Right cardiac atrium (tissue), 5 donors: ENCODE measurements at regions not wholly inside any gene's neighbourhood (a gene's known extent, or its start where the extent isn't known, plus 50 kb on each side); places are given as distances from the start of the nearest gene placed in this dataset.

ENCODE experiments used
- ATAC-seq, 2 donors: fragments of 200-7000 bp; cut with Tn5 transposase; one replicate each; pipeline versions ENCODE4 v1.8.0 to v1.9.1; 2020; ENCODE audit warnings: moderate library complexity in 2 of 2, mild to moderate bottlenecking in 1 of 2
- DNase-seq, 3 donors: peaks; one replicate each; pipeline ENCODE4 v3.0.0-alpha.2; 2020
- H3K27ac ChIP-seq: one replicate; pipeline ENCODE4 v1.5.1; 2013; ENCODE audit warnings: mild to moderate bottlenecking, low read length, control low read depth, moderate library complexity
- H3K27me3 ChIP-seq: one replicate; pipeline ENCODE4 v1.6.1; 2013; ENCODE audit not compliant: control insufficient read depth, insufficient read depth
- H3K4me1 ChIP-seq: one replicate; pipeline ENCODE4 v1.6.1; 2013; ENCODE audit warnings: low read length; ENCODE audit not compliant: control insufficient read depth, insufficient read depth
- H3K4me3 ChIP-seq: one replicate; pipeline ENCODE4 v1.5.1; 2013; ENCODE audit warnings: low read length, control low read depth
- H3K9me3 ChIP-seq: one replicate; pipeline ENCODE4 v1.6.1; 2013; ENCODE audit warnings: low read length; ENCODE audit not compliant: control insufficient read depth
- WGBS: extraction: QIAGEN DNeasy Blood & Tissue Kit; methylation state at CpG from one replicate; pipeline ENCODE4 v1.1.7; 2013; 5-methylcytosine and 5-hydroxymethylcytosine counted together
- intact Hi-C, 4 donors: fragments of 100-400 bp; cut with DNase I; formaldehyde crosslinking; loops; one replicate each; pipeline versions ENCODE4 v1.11.0 to v1.14.0; 2022 to 2023
- donor health status: healthy with polysubstance abuse.
- donor health status: DM: no; HTN: yes; CAD: no.
- donor health status: DM: no; HTN: no; CAD: no.
- donor health status: DM: no; HTN: yes; CAD: no; lungs with severe emphysema.
- donor health status: DM: yes; HTN: yes; CAD: no.

- Histone ChIP-seq H3K27me3 (no peaks in the 10 kb centered on the region), H3K9me3 (no peaks in the 10 kb centered on the region), H3K4me1 (no peaks in the 10 kb centered on the region), H3K27ac (no peak overlapping the region), H3K4me3 (no peak overlapping the region)
- DNase-seq: no peak
- 87% methylated on average over 2 of the region's 2 CpGs for WGBS
- intact Hi-C loops: no loop called here
- ATAC-seq: no peak
These were observed 226.9 kb upstream of the TMPRSS15 start for GRCh38 chr21:18630446-18630845.

GRCh38 chr21:18636897-18637296, 233.3 kb upstream of the TMPRSS15 start:
- H3K27me3 ChIP-seq: no peaks in the 10 kb centered on the region
- no peak for ATAC-seq
- H3K9me3 ChIP-seq: no peaks in the 10 kb centered on the region
- H3K4me3 ChIP-seq: no peak overlapping the region
- intact Hi-C loops: no loop called here
- DNase-seq: no peak
- H3K27ac ChIP-seq: no peak overlapping the region
- H3K4me1 ChIP-seq: no peaks in the 10 kb centered on the region
- WGBS: 92% methylated on average over 2 of the region's 2 CpGs

DNA sequence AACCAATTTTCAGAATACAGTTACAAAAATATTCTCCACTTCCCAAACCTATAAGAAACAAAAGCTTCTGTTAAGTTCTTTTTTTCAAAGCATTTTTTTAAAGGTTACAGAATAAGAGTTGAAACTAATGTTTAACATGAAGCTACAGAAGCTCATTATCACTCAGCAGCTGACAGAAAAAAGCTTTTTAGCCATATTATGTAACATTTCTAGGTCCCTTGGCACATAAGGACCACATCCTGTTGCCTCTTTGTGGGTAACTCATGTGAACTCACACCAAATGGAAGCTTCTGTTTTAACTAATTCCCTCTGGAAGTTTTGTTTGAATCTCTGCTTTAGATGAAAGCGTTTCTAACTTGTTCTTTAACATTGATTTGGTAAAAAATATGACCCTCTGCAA, 242.5 kb upstream of the TMPRSS15 start:
- Histone ChIP-seq H3K27ac (no peak overlapping the region), H3K4me1 (no peaks in the 10 kb centered on the region), H3K4me3 (no peak overlapping the region), H3K9me3 (no peaks in the 10 kb centered on the region), H3K27me3 (no peaks in the 10 kb centered on the region)
- 30% methylated on average over 1 of the region's 1 CpG for WGBS
- DNase-seq (no peak), ATAC-seq (no peak)
- intact Hi-C loops: no loop called here

GRCh38 chr21:18655931-18656330, 252.3 kb upstream of the TMPRSS15 start:
- H3K4me3 ChIP-seq: no peak overlapping the region
- no peaks in the 10 kb centered on the region for H3K9me3 ChIP-seq
- 70% methylated on average over 3 of the region's 3 CpGs for WGBS
- DNase-seq (no peak), ATAC-seq (no peak)
- no peaks in the 10 kb centered on the region for H3K27me3 ChIP-seq
- no peak overlapping the region for H3K27ac ChIP-seq
- no peaks in the 10 kb centered on the region for H3K4me1 ChIP-seq
- intact Hi-C loops: no loop called here

- H3K9me3 ChIP-seq: no peaks in the 10 kb centered on the region
- no peaks in the 10 kb centered on the region for H3K27me3 ChIP-seq
- DNase-seq: no peak
- intact Hi-C loops: no loop called here
- no peak for ATAC-seq
- whole genome bisulfite sequencing: 85% methylated on average over 3 of the region's 3 CpGs
- H3K4me3 ChIP-seq: no peak overlapping the region
- no peak overlapping the region for H3K27ac ChIP-seq
- H3K4me1 ChIP-seq: no peaks in the 10 kb centered on the region
These were observed 258.3 kb upstream of the TMPRSS15 start for GRCh38 chr21:18661842-18662241.

DNA sequence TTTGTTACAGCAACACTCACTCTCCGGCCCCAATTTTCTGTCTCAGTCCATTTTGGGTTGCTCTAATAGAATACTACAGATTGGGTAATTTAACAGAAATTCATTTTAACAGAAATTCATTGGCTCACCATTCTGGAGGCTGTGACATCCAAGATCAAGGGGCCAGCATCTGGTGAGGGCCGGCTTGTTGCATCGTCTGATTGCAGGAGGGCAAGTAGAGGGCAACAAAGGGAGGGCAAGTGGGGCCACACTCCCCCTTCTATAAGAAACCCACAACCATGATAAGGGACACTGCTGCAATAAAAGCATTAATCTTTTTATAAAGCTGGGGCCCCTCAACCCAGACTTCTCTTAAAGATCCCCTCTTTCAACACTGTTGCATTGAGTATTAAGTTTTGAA, 260.1 kb upstream of the TMPRSS15 start:
- H3K4me3 ChIP-seq: no peak overlapping the region
- H3K27me3 ChIP-seq: no peaks in the 10 kb centered on the region
- 68% methylated on average over 3 of the region's 3 CpGs for WGBS
- no peaks in the 10 kb centered on the region for H3K4me1 ChIP-seq
- intact Hi-C loops: no loop called here
- H3K27ac ChIP-seq: no peak overlapping the region
- DNase-seq (no peak), ATAC-seq (no peak)
- no peaks in the 10 kb centered on the region for H3K9me3 ChIP-seq

DNA sequence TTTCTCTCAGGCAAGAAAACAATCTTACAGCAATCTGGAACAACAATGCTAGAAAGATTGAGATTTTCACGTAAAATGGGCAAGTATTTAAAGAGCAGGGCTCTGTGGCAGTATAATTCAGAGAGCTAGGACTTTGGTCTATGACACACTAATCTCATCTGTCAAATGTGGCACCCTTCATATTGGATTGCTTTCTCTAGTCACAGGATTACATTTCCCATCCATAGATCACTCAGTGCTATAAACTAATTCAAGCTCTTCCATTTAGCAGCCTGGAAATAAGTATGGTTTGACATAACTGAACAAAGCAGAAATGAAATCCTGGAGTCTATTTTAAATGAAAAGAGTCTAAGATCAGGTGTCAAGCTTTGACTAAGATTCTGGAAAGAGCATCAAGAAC, 263.1 kb upstream of the TMPRSS15 start:
- intact Hi-C loops: no loop called here
- Histone ChIP-seq H3K4me1 (no peaks in the 10 kb centered on the region), H3K27ac (no peak overlapping the region), H3K4me3 (no peak overlapping the region), H3K27me3 (no peaks in the 10 kb centered on the region), H3K9me3 (no peaks in the 10 kb centered on the region)
- ATAC-seq (no peak), DNase-seq (no peak)
- WGBS: 84% methylated on average over 1 of the region's 1 CpG

DNA sequence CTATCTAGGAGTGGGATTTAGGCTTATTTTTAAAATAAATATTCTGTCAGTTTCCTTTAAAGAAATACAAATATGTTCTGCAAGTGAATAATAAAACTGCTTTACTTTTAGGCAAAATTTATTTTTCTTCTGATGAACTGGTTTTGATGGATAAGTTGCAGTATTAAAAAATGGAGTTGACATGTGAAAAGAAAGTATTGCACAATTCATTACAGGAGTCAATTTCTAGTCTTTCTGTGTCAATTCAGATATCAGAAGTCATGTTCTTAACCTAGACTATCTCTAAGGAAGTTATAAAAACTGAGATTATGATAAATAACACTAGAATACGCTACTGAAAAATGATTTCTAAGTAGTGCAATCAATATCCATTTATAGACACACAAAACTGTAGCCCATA, 270.2 kb upstream of the TMPRSS15 start:
- ATAC-seq (no peak), DNase-seq (no peak)
- 71% methylated on average over 1 of the region's 1 CpG for WGBS
- Histone ChIP-seq H3K9me3 (no peaks in the 10 kb centered on the region), H3K4me1 (no peaks in the 10 kb centered on the region), H3K27me3 (no peaks in the 10 kb centered on the region), H3K27ac (no peak overlapping the region), H3K4me3 (no peak overlapping the region)
- intact Hi-C loops: no loop called here

- Histone ChIP-seq H3K9me3 (no peaks in the 10 kb centered on the region), H3K4me3 (no peak overlapping the region), H3K27ac (no peak overlapping the region), H3K4me1 (no peaks in the 10 kb centered on the region), H3K27me3 (no peaks in the 10 kb centered on the region)
- intact Hi-C loops: no loop called here
- ATAC-seq (no peak), DNase-seq (no peak)
These were observed 274.0 kb upstream of the TMPRSS15 start for GRCh38 chr21:18677632-18678031.

- ATAC-seq (no peak), DNase-seq (no peak)
- no peak overlapping the region for H3K4me3 ChIP-seq
- intact Hi-C loops: no loop called here
- no peak overlapping the region for H3K27ac ChIP-seq
- H3K27me3 ChIP-seq: no peaks in the 10 kb centered on the region
- no peaks in the 10 kb centered on the region for H3K9me3 ChIP-seq
- no peaks in the 10 kb centered on the region for H3K4me1 ChIP-seq
- WGBS: 40% methylated on average over 3 of the region's 3 CpGs
These were observed 302.4 kb upstream of the TMPRSS15 start for GRCh38 chr21:18705971-18706370.

DNA sequence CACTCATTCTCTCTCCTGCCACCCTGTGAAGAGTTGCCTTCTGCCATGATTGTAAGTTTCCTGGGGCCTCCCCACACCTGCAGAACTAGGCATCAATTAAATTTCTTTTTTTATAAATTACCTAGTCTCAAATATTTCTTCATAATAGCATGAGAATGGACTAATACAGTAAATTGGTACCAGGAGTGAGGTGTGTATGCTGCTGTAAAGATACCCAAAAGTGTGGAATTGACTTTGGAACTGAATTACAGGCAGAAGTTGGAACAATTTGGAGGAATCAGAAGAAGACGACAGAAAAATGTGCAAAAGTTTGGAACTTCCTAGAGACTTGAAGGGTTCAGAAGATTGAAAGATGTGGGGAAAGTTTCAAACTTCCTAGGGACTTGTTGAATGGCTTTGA, 308.1 kb upstream of the TMPRSS15 start:
- Histone ChIP-seq H3K27ac (no peak overlapping the region), H3K27me3 (no peaks in the 10 kb centered on the region), H3K4me1 (no peaks in the 10 kb centered on the region), H3K4me3 (no peak overlapping the region), H3K9me3 (no peaks in the 10 kb centered on the region)
- DNase-seq (no peak), ATAC-seq (no peak)
- WGBS: 61% methylated on average over 1 of the region's 1 CpG
- intact Hi-C loops: no loop called here

- intact Hi-C loops: no loop called here
- 70% methylated on average over 3 of the region's 3 CpGs for WGBS
- ATAC-seq: no peak
- no peaks in the 10 kb centered on the region for H3K9me3 ChIP-seq
- no peak overlapping the region for H3K27ac ChIP-seq
- no peaks in the 10 kb centered on the region for H3K27me3 ChIP-seq
- no peak overlapping the region for H3K4me3 ChIP-seq
- DNase-seq: no peak
- no peaks in the 10 kb centered on the region for H3K4me1 ChIP-seq
These were observed 312.0 kb upstream of the TMPRSS15 start for GRCh38 chr21:18715606-18716005.
